ENCODE measurements at regions not wholly inside any gene's neighbourhood (a gene's known extent, or its start where the extent isn't known, plus 50 kb on each side); places are given as distances from the start of the nearest gene placed in this dataset.

- no peak overlapping the region for H3K9ac ChIP-seq (ENCODE audit: low read length)
- RAD21 ChIA-PET (ENCODE audit: low non-redundant PET in 1 of 2, low total read pairs in 2 of 2, uncharacterized antibody in 2 of 2, unreplicated experiment in 2 of 2): no interaction called here
- POLR2A ChIA-PET: no interaction called here
- H3K79me2 ChIP-seq (ENCODE audit: insufficient read depth, low read length): no peaks in the 10 kb centered on the region
- peaks cover 6% of the 10 kb centered on the region; the same call in 1 of the 2 replicates for H3K27me3 ChIP-seq (ENCODE audit: insufficient read depth, low read length)
- intact Hi-C loops (cut with micrococcal nuclease): no loop called here
- no peaks in the 10 kb centered on the region for H3K36me3 ChIP-seq (ENCODE audit: control insufficient read depth in 1 of 2, insufficient read depth in 2 of 2, low read length in 2 of 2)
- DNase-seq (ENCODE audit: low read depth, low spot score): no peak
- no TSS peak for BruUV-seq (replicated peaks)
- CTCF ChIA-PET: no interaction called here
- no peaks in the 10 kb centered on the region for H3K4me1 ChIP-seq (ENCODE audit: control insufficient read depth in 1 of 2, insufficient read depth in 2 of 2, low read length in 2 of 2)
- no peak overlapping the region for H3K4me2 ChIP-seq (ENCODE audit: low read length)
- H3K9me2 ChIP-seq (ENCODE audit: insufficient read depth): no peaks in the 10 kb centered on the region
- H3K4me3 ChIP-seq (replicated peaks in 1 of 2; ENCODE audit: low read depth in 1 of 2, low read length in 2 of 2): no peak overlapping the region
- TF ChIP-seq FOSL1 (IDR thresholded peaks at IDR 0.05; ENCODE audit: low read depth): no peak
- TF ChIP-seq ELF1 (IDR thresholded peaks at IDR 0.05; ENCODE audit: borderline replicate concordance, low read depth): no peak
- no peak for TF ChIP-seq TCF7L2 (IDR thresholded peaks at IDR 0.05; ENCODE audit: borderline replicate concordance, extremely low read depth, insufficient read depth, insufficient read length)
- TF ChIP-seq SRF (IDR thresholded peaks at IDR 0.05; ENCODE audit: low read depth): no peak
- TF ChIP-seq POLR2AphosphoS5 (IDR thresholded peaks at IDR 0.05; ENCODE audit: low read depth, low read length): no peak
- no peak for TF ChIP-seq ZBTB33 (IDR thresholded peaks at IDR 0.05; ENCODE audit: extremely low read depth, insufficient replicate concordance, low read length)
- TF ChIP-seq EZH2phosphoT487 (IDR thresholded peaks at IDR 0.05; ENCODE audit: borderline replicate concordance): no peak
- no peak for TF ChIP-seq CTCF (IDR thresholded peaks at IDR 0.05 in 2 of 3, conservative IDR thresholded peaks at IDR 0.05 in 1 of 3; ENCODE audit: borderline replicate concordance in 1 of 3, insufficient read depth in 1 of 3, low read depth in 2 of 3, low read length in 2 of 3)
- no peak for TF ChIP-seq YY1 (IDR thresholded peaks at IDR 0.05; ENCODE audit: extremely low read depth, insufficient replicate concordance, low read depth, low read length)
- TF ChIP-seq ATF3 (IDR thresholded peaks at IDR 0.05): no peak
- no peak for TF ChIP-seq JUND (IDR thresholded peaks at IDR 0.05)
- TF ChIP-seq REST (IDR thresholded peaks at IDR 0.05; ENCODE audit: low read depth): no peak
- no peak for TF ChIP-seq POLR2A (IDR thresholded peaks at IDR 0.05; ENCODE audit: borderline replicate concordance, extremely low read depth, insufficient read depth, insufficient read length)
- no peak for TF ChIP-seq SP1 (IDR thresholded peaks at IDR 0.05; ENCODE audit: low read depth)
- ATAC-seq: no peak
- H4K20me1 ChIP-seq (ENCODE audit: insufficient read depth): no peaks in the 10 kb centered on the region
- H3K9me3 ChIP-seq (ENCODE audit: control insufficient read depth in 1 of 2, insufficient read depth in 1 of 2, low read depth in 1 of 2, low read length in 2 of 2): no peaks in the 10 kb centered on the region
- no peak overlapping the region for H2AFZ ChIP-seq (ENCODE audit: low read depth, low read length, poor library complexity, severe bottlenecking)
- no peak overlapping the region for H3K27ac ChIP-seq (ENCODE audit: low read depth, low read length)
These were observed 166.5 kb downstream of the LPIN1 start for GRCh38 chr2:11912980-11913379.
